Right kidney (tissue), 1 donor: ENCODE measurements at regions not wholly inside any gene's neighbourhood (a gene's known extent, or its start where the extent isn't known, plus 50 kb on each side); places are given as distances from the start of the nearest gene placed in this dataset.
"Not testable (repeated sequence)": the region's sequence is repeated elsewhere in the genome, so short reads cannot be mapped to it uniquely, and the experiment has no call there.

ENCODE experiments used
- DNase-seq: peaks from one replicate; pipeline ENCODE4 v3.0.0-alpha.2; 2016

- no peak for DNase-seq
These were observed 241.9 kb upstream of the ZFP64 start for GRCh38 chr20:52433326-52434040.

GRCh38 chr20:52432740-52433139, 241.2 kb upstream of the ZFP64 start:
- DNase-seq = no peak

DNA sequence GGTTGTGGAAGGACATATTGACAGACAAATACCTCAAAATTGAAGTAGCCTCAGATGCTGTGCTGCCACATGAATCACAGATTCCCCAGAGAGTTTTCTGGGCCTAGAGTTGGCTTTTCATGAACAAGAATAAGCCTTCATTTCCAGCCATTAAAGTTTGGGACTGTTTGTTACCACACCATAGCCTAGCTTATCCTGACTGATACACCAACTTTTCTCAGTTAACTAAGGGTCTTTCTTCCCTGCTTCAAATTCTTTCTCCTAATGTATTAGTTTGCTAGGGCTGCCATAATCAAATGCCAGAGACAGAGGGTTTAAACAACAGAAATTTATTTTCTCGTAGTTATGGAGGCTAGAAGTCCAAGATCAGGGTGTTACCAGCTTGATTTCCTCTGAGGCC, 237.4 kb upstream of the ZFP64 start:
- no peak for DNase-seq

DNA sequence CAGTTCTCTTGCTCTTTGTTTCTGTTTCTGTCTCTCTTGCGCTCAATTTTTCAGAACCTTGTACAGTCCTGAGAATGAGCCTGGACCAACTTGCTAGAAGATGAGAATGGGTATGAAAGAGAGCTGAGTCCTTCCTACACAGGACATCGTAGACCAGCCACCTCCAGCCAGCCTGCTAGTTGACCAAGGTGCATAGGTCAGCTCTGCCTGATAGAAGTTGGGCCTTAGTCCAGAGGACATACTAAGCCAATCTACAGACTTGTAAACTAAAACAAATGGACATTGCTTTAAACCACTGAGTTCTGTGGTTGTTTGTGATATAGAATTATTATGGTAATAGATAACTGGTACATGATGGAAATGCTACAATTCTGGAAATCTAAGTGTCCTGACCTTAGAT, 236.4 kb upstream of the ZFP64 start:
- no peak for DNase-seq

DNA sequence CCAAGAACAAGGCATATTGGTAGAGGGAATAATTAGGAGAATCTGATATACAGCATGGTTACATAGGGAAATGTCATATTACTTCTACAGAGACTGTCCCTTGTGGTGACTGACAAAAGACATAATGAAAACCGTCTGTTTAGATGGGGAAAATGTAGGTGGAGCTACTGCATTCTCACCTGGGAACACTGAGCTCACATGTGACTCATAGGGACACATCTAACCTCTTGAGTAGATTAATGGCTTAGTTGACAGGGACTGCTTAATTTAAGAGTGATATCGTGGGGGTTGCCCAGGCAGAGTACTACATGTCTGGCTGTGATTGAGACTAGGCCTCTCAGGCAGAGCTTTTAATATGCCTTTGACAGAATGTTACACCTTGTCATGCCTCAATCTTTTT, 235.3 kb upstream of the ZFP64 start:
- DNase-seq = no peak

DNA sequence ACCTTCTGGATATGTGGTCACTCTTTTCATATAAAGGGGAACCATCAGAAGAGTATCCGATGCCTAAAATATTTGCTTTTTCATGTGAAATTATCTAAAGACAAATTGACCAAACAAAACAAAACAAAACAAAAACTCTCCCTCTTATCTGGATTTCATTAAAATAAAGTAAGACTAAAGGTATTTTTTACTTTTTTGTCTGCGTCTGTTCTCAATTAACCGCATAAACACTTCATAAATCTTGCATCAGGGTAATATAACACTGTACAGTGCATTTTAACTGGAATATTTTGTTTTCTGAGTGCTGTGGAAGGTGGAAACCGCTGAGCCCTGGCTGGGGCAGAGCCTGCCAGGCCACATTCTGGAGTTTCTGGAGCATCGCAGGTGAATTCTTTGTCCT, 234.1 kb upstream of the ZFP64 start:
- DNase-seq = no peak

- DNase-seq = no peak
These were observed 233.7 kb upstream of the ZFP64 start for GRCh38 chr20:52425253-52425652.

DNA sequence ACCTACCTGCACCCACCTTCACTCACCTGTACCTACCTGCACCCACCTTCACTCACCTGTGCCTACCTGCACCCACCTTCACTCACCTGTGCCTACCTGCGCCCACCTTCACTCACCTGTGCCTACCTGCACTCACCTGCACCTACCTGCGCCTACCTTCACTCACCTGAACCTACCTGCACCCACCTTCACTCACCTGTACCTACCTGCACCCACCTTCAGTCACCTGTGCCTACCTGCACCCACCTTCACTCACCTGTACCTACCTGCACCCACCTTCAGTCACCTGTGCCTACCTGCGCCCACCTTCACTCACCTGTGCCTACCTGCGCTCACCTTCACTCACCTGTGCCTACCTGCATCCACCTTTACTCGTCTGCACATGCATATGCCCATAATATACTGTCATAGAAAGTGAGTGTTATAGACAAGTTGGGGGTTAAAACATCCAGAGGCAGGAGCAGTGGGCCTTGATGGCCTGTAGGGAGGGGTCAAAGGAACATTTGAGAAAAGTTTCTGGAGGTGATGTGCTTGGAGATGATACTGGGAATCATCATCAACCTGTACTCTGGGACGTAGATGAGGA, 232.9 kb upstream of the ZFP64 start:
- DNase-seq = not testable (repeated sequence)

GRCh38 chr20:52423536-52424140, 232.1 kb upstream of the ZFP64 start:
- DNase-seq = not testable (repeated sequence)

- DNase-seq = peak; percentile 22
These were observed 231.2 kb upstream of the ZFP64 start for GRCh38 chr20:52422574-52423336.

- no peak for DNase-seq
These were observed 229.2 kb upstream of the ZFP64 start for GRCh38 chr20:52420805-52421204.

DNA sequence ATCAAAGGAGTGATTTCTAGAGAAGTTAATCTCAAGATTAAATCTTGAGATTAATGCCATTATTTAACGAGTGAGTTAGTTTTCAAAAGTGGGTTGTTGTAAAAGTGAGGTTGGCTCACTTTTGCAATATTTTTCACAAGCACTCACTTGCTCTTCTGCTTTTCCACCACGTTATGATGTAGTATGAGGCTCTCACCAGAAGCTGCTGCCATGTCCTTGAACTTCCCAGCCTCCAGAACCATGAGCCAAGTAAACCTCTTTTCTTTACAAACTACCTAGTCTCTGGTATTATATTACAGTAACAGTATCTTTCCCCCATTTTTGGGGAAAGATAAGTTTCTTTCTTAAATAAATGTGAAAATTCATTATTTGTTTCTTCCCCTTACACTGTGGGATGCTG, 227.6 kb upstream of the ZFP64 start:
- no peak for DNase-seq

- DNase-seq = no peak
These were observed 225.4 kb upstream of the ZFP64 start for GRCh38 chr20:52416953-52417352.

- no peak for DNase-seq
These were observed 220.0 kb upstream of the ZFP64 start for GRCh38 chr20:52411611-52412010.

GRCh38 chr20:52410731-52411234, 219.2 kb upstream of the ZFP64 start:
- DNase-seq = no peak

DNA sequence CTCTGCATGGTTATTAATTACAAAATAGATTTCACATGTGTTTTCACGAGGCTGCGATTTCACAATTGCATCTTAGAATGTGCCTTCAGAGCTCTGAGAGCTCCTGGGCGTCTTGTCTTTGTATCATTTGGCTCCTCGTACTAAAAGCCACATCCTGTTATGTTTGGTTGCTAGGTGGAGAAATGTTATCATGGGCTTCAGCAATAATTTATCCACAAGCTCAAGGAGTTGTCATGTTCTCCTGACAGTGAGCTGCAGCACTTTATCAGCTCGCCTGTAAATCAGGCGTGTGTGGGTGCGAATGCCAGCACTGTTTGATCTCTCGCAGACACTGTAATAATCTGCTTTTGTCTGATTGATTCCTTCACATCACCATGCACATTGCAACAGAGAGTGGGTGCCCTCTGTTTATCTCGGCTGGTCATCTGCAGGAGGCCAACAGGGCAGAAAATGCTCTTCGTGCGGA, 218.6 kb upstream of the ZFP64 start:
- DNase-seq = peak; percentile 21

GRCh38 chr20:52405986-52406385, 214.4 kb upstream of the ZFP64 start:
- DNase-seq = no peak

GRCh38 chr20:52405417-52405816, 213.8 kb upstream of the ZFP64 start:
- DNase-seq = no peak

DNA sequence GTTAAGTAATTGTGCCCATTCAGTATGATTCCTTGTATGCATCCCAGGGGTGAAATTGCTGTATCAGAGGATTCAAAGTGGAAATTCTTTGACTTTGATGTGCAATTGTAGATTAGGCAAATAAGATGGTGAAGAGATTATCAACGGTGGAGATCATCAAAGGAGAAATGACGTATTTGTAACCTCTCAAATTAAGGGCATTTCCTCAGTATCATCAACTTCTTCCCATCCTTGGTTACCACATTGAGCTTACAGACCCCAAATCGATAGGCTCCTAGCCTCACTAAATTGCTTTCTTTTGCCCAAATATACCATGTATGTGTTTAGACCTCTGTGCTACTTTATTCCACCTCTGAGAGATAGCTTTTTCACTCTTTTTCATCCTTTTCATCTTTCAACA, 213.1 kb upstream of the ZFP64 start:
- no peak for DNase-seq

- DNase-seq = no peak
These were observed 211.4 kb upstream of the ZFP64 start for GRCh38 chr20:52402950-52403349.

DNA sequence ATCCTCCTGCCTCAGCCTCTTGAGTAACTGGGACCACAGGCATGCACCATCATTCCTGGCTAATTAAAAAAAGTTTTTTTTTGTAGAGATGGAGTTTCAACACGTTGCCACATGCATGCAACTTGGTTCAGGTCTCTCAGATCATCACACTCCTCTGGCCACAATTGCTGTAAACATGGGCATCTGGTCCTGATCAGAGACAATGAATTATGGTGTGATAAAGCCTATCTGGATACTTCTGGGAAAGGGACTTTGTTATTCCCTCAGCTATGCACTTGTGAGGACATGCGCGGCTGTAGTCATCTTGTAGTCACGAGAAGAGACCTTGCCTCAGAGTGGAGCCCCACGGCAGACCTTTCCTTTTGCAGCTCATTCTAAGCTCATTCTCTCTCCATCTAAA, 210.9 kb upstream of the ZFP64 start:
- DNase-seq = no peak

DNA sequence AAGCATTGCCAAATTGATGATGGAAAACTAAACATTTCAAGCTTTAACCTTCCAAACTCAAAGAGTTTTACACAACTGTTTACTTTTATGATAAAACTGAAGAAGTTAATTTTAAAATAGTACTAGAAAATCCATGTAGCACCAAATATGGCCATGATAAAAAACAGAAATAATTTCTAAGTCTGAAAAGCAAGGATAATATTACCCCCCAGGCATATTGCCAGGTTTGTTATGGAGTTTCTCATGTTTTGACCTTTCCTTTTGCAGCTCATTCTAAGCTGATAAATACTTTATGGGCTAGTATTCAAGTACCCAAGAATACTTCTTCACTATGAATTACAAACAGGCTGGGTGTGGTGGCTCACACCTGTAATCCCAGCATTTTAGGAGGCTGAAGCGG, 209.9 kb upstream of the ZFP64 start:
- DNase-seq = no peak

DNA sequence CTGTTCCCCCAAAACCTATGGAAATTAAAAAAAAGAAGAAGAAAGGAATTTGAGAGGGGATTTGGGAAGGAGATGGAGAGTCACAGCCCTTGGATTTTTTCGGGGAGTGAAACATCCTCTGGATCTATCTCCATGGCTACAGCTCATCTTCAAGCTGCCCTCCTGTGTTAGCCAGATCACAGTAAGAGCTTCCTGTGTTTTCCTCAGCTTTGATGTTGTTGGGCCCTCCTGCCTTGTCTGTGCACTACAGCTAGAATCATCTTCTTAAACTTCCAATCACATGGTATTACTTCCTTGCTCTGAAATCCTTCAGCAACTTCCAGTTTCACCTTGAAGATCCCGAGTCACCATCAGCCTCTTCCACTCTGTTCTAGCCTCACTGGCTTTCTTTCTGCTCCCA, 207.8 kb upstream of the ZFP64 start:
- no peak for DNase-seq
